ENCODE measurements at regions not wholly inside any gene's neighbourhood (a gene's known extent, or its start where the extent isn't known, plus 50 kb on each side); places are given as distances from the start of the nearest gene placed in this dataset.

- no peak for DNase-seq (ENCODE audit: low read depth, low spot score)
- in situ Hi-C loops (cut with HindIII; ENCODE audit: low pct_unique_long_range_greater_than_20kb, low sequenced_read_pairs) = no loop called here
These were observed 102.2 kb upstream of the SPRY4 start for GRCh38 chr5:142427015-142427364.

GRCh38 chr5:142426129-142427014 is 101.6 kb upstream of the SPRY4 start:
- in situ Hi-C loops (cut with HindIII; ENCODE audit: low pct_unique_long_range_greater_than_20kb, low sequenced_read_pairs) = no loop called here
- no peak for DNase-seq (ENCODE audit: low read depth, low spot score)

GRCh38 chr5:142425286-142426065 is 100.7 kb upstream of the SPRY4 start:
- no peak for DNase-seq (ENCODE audit: low read depth, low spot score)
- in situ Hi-C loops (cut with HindIII; ENCODE audit: low pct_unique_long_range_greater_than_20kb, low sequenced_read_pairs) = no loop called here

- in situ Hi-C loops (cut with HindIII; ENCODE audit: low pct_unique_long_range_greater_than_20kb, low sequenced_read_pairs) = no loop called here
These were observed 97.6 kb upstream of the SPRY4 start for GRCh38 chr5:142422429-142422828.

GRCh38 chr5:142421621-142422397 is 97.0 kb upstream of the SPRY4 start:
- in situ Hi-C loops (cut with HindIII; ENCODE audit: low pct_unique_long_range_greater_than_20kb, low sequenced_read_pairs) = no loop called here
- no peak for DNase-seq (ENCODE audit: low read depth, low spot score)

More at GRCh38 chr5:142422429-142422828, 97.6 kb upstream of the SPRY4 start:
- no peak for DNase-seq (ENCODE audit: low read depth, low spot score)

- in situ Hi-C loops (cut with HindIII; ENCODE audit: low pct_unique_long_range_greater_than_20kb, low sequenced_read_pairs) = no loop called here
- DNase-seq (ENCODE audit: low read depth, low spot score) = no peak
These were observed 96.4 kb upstream of the SPRY4 start for GRCh38 chr5:142421228-142421617.

GRCh38 chr5:142420561-142421227 is 95.9 kb upstream of the SPRY4 start:
- in situ Hi-C loops (cut with HindIII; ENCODE audit: low pct_unique_long_range_greater_than_20kb, low sequenced_read_pairs) = no loop called here
- DNase-seq (ENCODE audit: low read depth, low spot score) = no peak

GRCh38 chr5:142412581-142412980 is 87.8 kb upstream of the SPRY4 start:
- in situ Hi-C loops (cut with HindIII; ENCODE audit: low pct_unique_long_range_greater_than_20kb, low sequenced_read_pairs) = no loop called here
- DNase-seq (ENCODE audit: low read depth, low spot score) = peak; percentile 30

GRCh38 chr5:142411656-142412425 is 87.0 kb upstream of the SPRY4 start:
- no peak for DNase-seq (ENCODE audit: low read depth, low spot score)
- in situ Hi-C loops (cut with HindIII; ENCODE audit: low pct_unique_long_range_greater_than_20kb, low sequenced_read_pairs) = no loop called here

GRCh38 chr5:142411103-142411502 is 86.3 kb upstream of the SPRY4 start:
- in situ Hi-C loops (cut with HindIII; ENCODE audit: low pct_unique_long_range_greater_than_20kb, low sequenced_read_pairs) = no loop called here
- no peak for DNase-seq (ENCODE audit: low read depth, low spot score)

GRCh38 chr5:142408981-142409481 is 84.2 kb upstream of the SPRY4 start:
- in situ Hi-C loops (cut with HindIII; ENCODE audit: low pct_unique_long_range_greater_than_20kb, low sequenced_read_pairs) = no loop called here
- DNase-seq (ENCODE audit: low read depth, low spot score) = no peak

- in situ Hi-C loops (cut with HindIII; ENCODE audit: low pct_unique_long_range_greater_than_20kb, low sequenced_read_pairs) = no loop called here
- no peak for DNase-seq (ENCODE audit: low read depth, low spot score)
These were observed 83.7 kb upstream of the SPRY4 start for GRCh38 chr5:142408536-142408935.

- in situ Hi-C loops (cut with HindIII; ENCODE audit: low pct_unique_long_range_greater_than_20kb, low sequenced_read_pairs) = no loop called here
- no peak for DNase-seq (ENCODE audit: low read depth, low spot score)
These were observed 81.1 kb upstream of the SPRY4 start for GRCh38 chr5:142405814-142406395.

GRCh38 chr5:142405023-142405422 is 80.2 kb upstream of the SPRY4 start:
- in situ Hi-C loops (cut with HindIII; ENCODE audit: low pct_unique_long_range_greater_than_20kb, low sequenced_read_pairs) = no loop called here
- DNase-seq (ENCODE audit: low read depth, low spot score) = no peak

- DNase-seq (ENCODE audit: low read depth, low spot score) = no peak
- in situ Hi-C loops (cut with HindIII; ENCODE audit: low pct_unique_long_range_greater_than_20kb, low sequenced_read_pairs) = no loop called here
These were observed 79.2 kb upstream of the SPRY4 start for GRCh38 chr5:142404046-142404477.

- in situ Hi-C loops (cut with HindIII; ENCODE audit: low pct_unique_long_range_greater_than_20kb, low sequenced_read_pairs) = no loop called here
- no peak for DNase-seq (ENCODE audit: low read depth, low spot score)
These were observed 78.8 kb upstream of the SPRY4 start for GRCh38 chr5:142403583-142403982.

Measured in SK-MEL-5 (cell line).